GM19238 (cell line): ENCODE measurements at regions not wholly inside any gene's neighbourhood (a gene's known extent, or its start where the extent isn't known, plus 50 kb on each side); places are given as distances from the start of the nearest gene placed in this dataset.

Source experiments
- DNase-seq: peaks from one replicate; pipeline ENCODE4 v3.0.0; 2011; ENCODE audit warnings: low spot score; ENCODE audit not compliant: insufficient read length

- DNase-seq: no peak
These were observed 75.7 kb upstream of the TP63 start for GRCh38 chr3:189555558-189555881.

- DNase-seq: no peak
These were observed 73.4 kb upstream of the TP63 start for GRCh38 chr3:189557824-189558223.

GRCh38 chr3:189561256-189561655 is 69.9 kb upstream of the TP63 start:
- DNase-seq: no peak

GRCh38 chr3:189563853-189564563 is 67.2 kb upstream of the TP63 start:
- peak; percentile 28 for DNase-seq

DNA sequence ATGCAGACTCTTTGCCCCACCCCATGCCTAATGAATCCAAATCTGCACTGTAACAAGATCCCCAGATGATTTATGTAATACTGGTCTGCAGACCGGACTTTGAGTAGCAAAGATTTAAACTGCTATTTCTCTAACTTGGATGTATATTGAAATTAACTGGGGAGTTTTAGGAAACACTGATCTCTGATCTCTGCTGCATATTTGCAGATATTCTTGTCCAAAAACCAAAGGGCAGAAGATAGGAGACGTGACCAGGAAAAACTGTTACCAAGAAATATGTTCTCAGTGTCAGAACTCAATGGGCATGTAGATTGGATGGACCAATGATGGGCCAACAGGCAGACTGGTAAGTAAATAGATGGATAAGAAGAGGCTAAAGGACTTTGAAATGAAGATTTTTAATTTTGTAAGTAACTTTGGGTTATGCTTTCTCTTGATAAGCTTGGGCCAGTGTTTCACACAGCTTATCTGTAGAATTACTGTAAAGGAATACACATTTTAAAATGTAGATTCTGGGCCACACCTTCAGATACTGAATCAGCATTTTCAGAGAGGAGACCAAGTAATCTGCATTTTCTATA is 64.5 kb upstream of the TP63 start:
- no peak for DNase-seq

GRCh38 chr3:189567322-189567721 is 63.9 kb upstream of the TP63 start:
- DNase-seq: no peak

- no peak for DNase-seq
These were observed 63.3 kb upstream of the TP63 start for GRCh38 chr3:189567766-189568420.

DNA sequence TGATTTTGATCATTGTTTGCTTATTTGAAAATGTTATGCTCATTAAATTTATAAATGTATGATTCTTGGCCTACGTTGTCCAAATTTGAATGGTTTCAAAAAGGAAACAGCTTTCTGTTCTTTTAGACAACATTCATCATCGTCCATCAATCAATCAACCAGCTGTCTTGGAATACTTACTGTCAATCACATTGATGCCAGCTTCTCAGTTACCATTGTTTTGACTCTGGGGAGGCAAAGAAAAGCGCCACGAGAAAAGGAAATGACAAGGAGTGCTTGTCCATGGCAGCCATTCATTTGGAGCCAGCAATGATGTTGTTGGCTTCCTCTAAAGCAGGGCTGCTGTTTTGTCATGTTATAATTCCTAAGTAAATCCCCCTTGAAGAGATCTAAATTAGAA is 62.2 kb upstream of the TP63 start:
- DNase-seq: no peak

- no peak for DNase-seq
These were observed 61.7 kb upstream of the TP63 start for GRCh38 chr3:189569473-189569872.

- no peak for DNase-seq
These were observed 60.3 kb upstream of the TP63 start for GRCh38 chr3:189570916-189571315.

- DNase-seq: no peak
These were observed 58.9 kb upstream of the TP63 start for GRCh38 chr3:189572249-189572648.

DNA sequence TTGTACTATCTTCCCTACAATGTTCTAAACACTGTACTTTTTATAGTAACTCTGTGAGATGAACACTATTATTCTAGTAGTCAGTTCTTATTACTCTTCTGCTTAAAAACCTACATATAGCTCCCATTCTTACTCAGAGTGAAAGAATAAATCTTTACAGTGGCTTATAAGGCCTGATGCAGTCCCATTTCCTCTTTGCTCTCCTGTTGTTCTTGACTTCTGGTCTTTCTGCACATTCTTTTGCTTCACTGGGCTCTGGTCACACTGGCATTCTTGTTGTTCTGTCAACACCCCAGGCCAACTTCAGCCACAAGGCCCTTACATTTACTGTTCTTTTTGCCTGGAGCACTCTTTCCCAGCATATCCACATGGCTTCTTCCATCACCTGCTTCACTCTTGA is 58.2 kb upstream of the TP63 start:
- no peak for DNase-seq

- DNase-seq: no peak
These were observed 54.7 kb upstream of the TP63 start for GRCh38 chr3:189576486-189576885.

GRCh38 chr3:189577050-189577951 is 53.9 kb upstream of the TP63 start:
- DNase-seq: no peak

DNA sequence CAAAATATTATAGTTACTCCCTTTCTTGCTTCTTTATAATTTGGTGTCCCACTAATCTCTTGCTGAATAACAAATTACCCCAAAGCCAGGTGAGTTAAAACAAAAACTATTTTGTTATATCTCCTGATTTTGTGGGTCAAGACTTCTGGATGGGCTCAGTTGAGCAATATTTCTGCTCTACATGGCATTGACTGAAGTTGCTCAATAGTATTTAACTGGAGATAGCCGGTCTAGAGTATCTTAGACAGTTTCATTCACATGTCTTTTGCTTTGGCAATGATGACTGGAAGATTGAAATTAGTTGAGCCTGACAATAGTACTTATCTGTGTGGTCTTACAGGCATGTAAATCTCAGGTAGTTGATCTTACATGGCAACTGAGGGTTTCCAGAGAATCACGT is 51.0 kb upstream of the TP63 start:
- DNase-seq: no peak
